PC-3 (cell line): ENCODE measurements at regions not wholly inside any gene's neighbourhood (a gene's known extent, or its start where the extent isn't known, plus 50 kb on each side); places are given as distances from the start of the nearest gene placed in this dataset.

Experiments used
- ATAC-seq: fragments of 200-7000 bp; cut with Tn5 transposase; 2 replicates; pipeline ENCODE4 v1.9.1; 2020; ENCODE audit warnings: mild to moderate bottlenecking, moderate library complexity
- BruUV-seq: library from RNA; stranded (reverse); fragments of 400-500 nt; replicated peaks from 2 replicates; lab custom pipeline; 2021; lab: Mats Ljungman, UMichigan
- CTCF ChIA-PET: fragments of 300-600 bp; sonication (Branson Sonifier 250); formaldehyde crosslinking; loops from one replicate; lab custom pipeline; 2022; ENCODE audit warnings: antibody characterized with exemption; lab: Charles Lee
- POLR2A ChIA-PET: fragments of 300-600 bp; sonication (Branson Sonifier 250); formaldehyde crosslinking; loops from one replicate; lab custom pipeline; 2022; ENCODE audit warnings: antibody characterized with exemption; ENCODE audit not compliant: unreplicated experiment; lab: Charles Lee
- DNase-seq: peaks from one replicate; pipeline ENCODE4 v3.0.0-alpha.2; 2015
- H2AFZ ChIP-seq: fragments of 300-600 bp; sonication (generic); 2 replicates; pipeline ENCODE4 v1.6.0; 2016; ENCODE audit warnings: antibody characterized with exemption, low read length
- H3F3A ChIP-seq: fragments of 300-600 bp; sonication (generic); one replicate; pipeline ENCODE4 v1.6.0; 2017; ENCODE audit warnings: antibody characterized with exemption, low read length, control low read depth, mild to moderate bottlenecking; ENCODE audit not compliant: unreplicated experiment
- H3K27ac ChIP-seq: fragments of 300-600 bp; sonication (generic); 2 replicates; pipeline ENCODE4 v1.5.1; 2016; ENCODE audit warnings: mild to moderate bottlenecking, low read length
- H3K27me3 ChIP-seq: fragments of 300-600 bp; sonication (generic); 2 replicates; pipeline ENCODE4 v1.6.1; 2016; ENCODE audit warnings: low read length, mixed read lengths
- H3K36me3 ChIP-seq: fragments of 300-600 bp; sonication (generic); 2 replicates; pipeline ENCODE4 v1.6.1; 2016; ENCODE audit warnings: low read depth, mixed run types, low read length, mixed read lengths
- H3K4me1 ChIP-seq: fragments of 300-600 bp; sonication (generic); 2 replicates; pipeline ENCODE4 v1.5.1; 2016; ENCODE audit warnings: low read length; ENCODE audit not compliant: insufficient read depth
- H3K4me2 ChIP-seq: fragments of 300-600 bp; sonication (generic); 2 replicates; pipeline ENCODE4 v1.6.0; 2016; ENCODE audit warnings: low read length
- H3K4me3 ChIP-seq: fragments of 300-600 bp; sonication (generic); 2 replicates; pipeline ENCODE4 v1.5.1; 2016; ENCODE audit warnings: mild to moderate bottlenecking, low read length, mixed read lengths
- H3K79me2 ChIP-seq: fragments of 300-600 bp; sonication (generic); 2 replicates; pipeline ENCODE4 v1.6.1; 2017; ENCODE audit warnings: low read length, mixed read lengths
- H3K9ac ChIP-seq: fragments of 300-600 bp; sonication (generic); 2 replicates; pipeline ENCODE4 v1.6.0; 2016; ENCODE audit warnings: mild to moderate bottlenecking, low read length
- H3K9me2 ChIP-seq: fragments of 300-600 bp; sonication (generic); replicated peaks from 2 replicates; pipeline ENCODE4 v1.6.1; 2016; ENCODE audit warnings: mixed run types, low read length, mixed read lengths
- H3K9me3 ChIP-seq: fragments of 300-600 bp; sonication (generic); 2 replicates; pipeline ENCODE4 v1.6.1; 2016; ENCODE audit warnings: low read length, mixed read lengths
- H4K20me1 ChIP-seq: fragments of 300-600 bp; sonication (generic); 2 replicates; pipeline ENCODE4 v1.6.1; 2016; ENCODE audit warnings: low read length, mixed read lengths
- CTCF ChIP-seq: fragments of 300-600 bp; sonication (generic); conservative IDR thresholded peaks from 2 replicates; pipeline ENCODE4 v1.5.1; 2017; ENCODE audit warnings: antibody characterized with exemption, low read depth, mild to moderate bottlenecking, low read length
- EZH2 ChIP-seq: fragments of 300-600 bp; sonication (generic); IDR thresholded peaks from one replicate; pipeline ENCODE4 v1.6.1; 2017; ENCODE audit warnings: antibody characterized with exemption, mild to moderate bottlenecking, low read length; ENCODE audit not compliant: unreplicated experiment
- EZH2phosphoT487 ChIP-seq: fragments of 300-600 bp; sonication (generic); IDR thresholded peaks from 2 replicates; pipeline ENCODE4 v1.6.1; 2018; ENCODE audit warnings: mild to moderate bottlenecking, antibody characterized with exemption, low read length, borderline replicate concordance
- intact Hi-C: fragments of 100-400 bp; cut with micrococcal nuclease; formaldehyde crosslinking; loops from 2 replicates; pipeline ENCODE4 v1.9.0; 2023

- ATAC-seq, result peak; percentile 18
- no peaks in the 10 kb centered on the region for H3F3A ChIP-seq
- H3K4me3 ChIP-seq, result peak overlapping the region; percentile 59
- DNase-seq, result peak; percentile 84
- peak overlapping the region; percentile 78 for H3K4me2 ChIP-seq
- H3K27ac ChIP-seq, result no peak overlapping the region
- H3K9ac ChIP-seq, result no peak overlapping the region
- peak overlapping the region; percentile 77 for H2AFZ ChIP-seq
- no peaks in the 10 kb centered on the region for H3K9me2 ChIP-seq
- ChIA-PET POLR2A (interaction anchor here (0.7 kb wide), 2 partner anchors 220 to 694 kb away, joined by 3 to 5 read pairs; partner anchors contain the start of gene TTF2), CTCF (interaction anchor here (0.6 to 2.2 kb wide), 8 partner anchors 14 to 241 kb away, joined by 3 to 8 read pairs (median 3); partner anchors contain the start of gene TENT5C)
- no TSS peak for BruUV-seq
- peaks cover 30% of the 10 kb centered on the region for H3K4me1 ChIP-seq
- H3K79me2 ChIP-seq, result no peaks in the 10 kb centered on the region
- no peaks in the 10 kb centered on the region for H4K20me1 ChIP-seq
- intact Hi-C loops, result loop anchor here (1.0 to 10.0 kb wide), 5 partner anchors 44 to 690 kb away; partner anchors contain the start of gene TTF2
- no peaks in the 10 kb centered on the region for H3K36me3 ChIP-seq
- TF ChIP-seq EZH2phosphoT487 (no peak), CTCF (peak; percentile 88), EZH2 (no peak)
- no peaks in the 10 kb centered on the region for H3K27me3 ChIP-seq
- no peaks in the 10 kb centered on the region for H3K9me3 ChIP-seq
Observed at GRCh38 chr1:117754061-117754969, 148.5 kb downstream of the TENT5C start.

GRCh38 chr1:117757668-117758067 is 151.8 kb downstream of the TENT5C start:
- no peak overlapping the region for H3K9ac ChIP-seq
- DNase-seq (peak; percentile 53), ATAC-seq (no peak)
- TF ChIP-seq EZH2 (no peak), EZH2phosphoT487 (no peak), CTCF (no peak)
- BruUV-seq, result no TSS peak
- H3K4me1 ChIP-seq, result peaks cover 30% of the 10 kb centered on the region
- POLR2A ChIA-PET, result no interaction called here
- H4K20me1 ChIP-seq, result no peaks in the 10 kb centered on the region
- H3K9me3 ChIP-seq, result no peaks in the 10 kb centered on the region
- H3K79me2 ChIP-seq, result no peaks in the 10 kb centered on the region
- no peaks in the 10 kb centered on the region for H3K36me3 ChIP-seq
- H3K27ac ChIP-seq, result peak overlapping the region; percentile 53; the same call in 1 of the 2 replicates
- H3K9me2 ChIP-seq, result no peaks in the 10 kb centered on the region
- H2AFZ ChIP-seq, result no peak overlapping the region
- CTCF ChIA-PET, result interaction anchor here (0.5 to 1.3 kb wide), 3 partner anchors 73 to 611 kb away, joined by 3 to 4 read pairs (median 3); no protein-coding TSS in a partner anchor
- H3K27me3 ChIP-seq, result no peaks in the 10 kb centered on the region
- 0 out of 2 replicates have a peak overlapping the region, but pooled peaks have one; percentile 68 for H3K4me3 ChIP-seq
- peak overlapping the region; percentile 89 for H3K4me2 ChIP-seq
- intact Hi-C loops, result loop anchor here (1.0 to 10.0 kb wide), 6 partner anchors 55 to 693 kb away; partner anchors contain the start of gene TTF2
- H3F3A ChIP-seq, result no peaks in the 10 kb centered on the region
